ENCODE measurements at regions not wholly inside any gene's neighbourhood (a gene's known extent, or its start where the extent isn't known, plus 50 kb on each side); places are given as distances from the start of the nearest gene placed in this dataset.
"Not testable (repeated sequence)": the region's sequence is repeated elsewhere in the genome, so short reads cannot be mapped to it uniquely, and the experiment has no call there.

- H2AFZ ChIP-seq = no peak overlapping the region
- WGBS, 2 experiments (ENCODE audit: low coverage in 1 of 2, low lambda C conversion rate in 2 of 2, missing lambda C conversion rate in 2 of 2) = 93 to 95% methylated on average over 2 of the region's 2 CpGs
- no peaks in the 10 kb centered on the region for H3K9me2 ChIP-seq (ENCODE audit: insufficient read depth)
- H3K9ac ChIP-seq = no peak overlapping the region
- H4K20me1 ChIP-seq (ENCODE audit: insufficient read depth) = no peaks in the 10 kb centered on the region
- H3K4me3 ChIP-seq = no peak overlapping the region
- H3K36me3 ChIP-seq (ENCODE audit: low read depth) = no peaks in the 10 kb centered on the region
- peak; percentile 3 for DNase-seq
- no peak overlapping the region for H3K4me2 ChIP-seq (ENCODE audit: unreplicated experiment)
- no peaks in the 10 kb centered on the region for H3K4me1 ChIP-seq (ENCODE audit: insufficient read depth)
- no peaks in the 10 kb centered on the region for H3K27me3 ChIP-seq (replicated peaks; ENCODE audit: insufficient read depth)
- H3K79me2 ChIP-seq (ENCODE audit: insufficient read depth) = no peaks in the 10 kb centered on the region
- H3F3A ChIP-seq (ENCODE audit: insufficient read depth) = no peaks in the 10 kb centered on the region
- no peak overlapping the region for H3K27ac ChIP-seq
- no peak for TF ChIP-seq EZH2 (IDR thresholded peaks at IDR 0.05; ENCODE audit: insufficient read depth, poor library complexity, severe bottlenecking)
- TF ChIP-seq EZH2phosphoT487 (IDR thresholded peaks at IDR 0.05; ENCODE audit: insufficient read depth, low read depth) = no peak
- in situ Hi-C loops (cut with MboI) = no loop called here
- H3K9me3 ChIP-seq (ENCODE audit: low read depth) = no peaks in the 10 kb centered on the region
Observed at GRCh38 chr5:100697970-100698369, 162.8 kb downstream of the FAM174A start.

- Histone ChIP-seq H3K9me3 (ENCODE audit: low read depth) (no peaks in the 10 kb centered on the region), H3K27ac (no peak overlapping the region), H3K27me3 (replicated peaks; ENCODE audit: insufficient read depth) (no peaks in the 10 kb centered on the region), H3K4me3 (no peak overlapping the region), H3F3A (ENCODE audit: insufficient read depth) (no peaks in the 10 kb centered on the region), H2AFZ (no peak overlapping the region), H4K20me1 (ENCODE audit: insufficient read depth) (no peaks in the 10 kb centered on the region), H3K79me2 (ENCODE audit: insufficient read depth) (no peaks in the 10 kb centered on the region), H3K9ac (no peak overlapping the region), H3K9me2 (ENCODE audit: insufficient read depth) (no peaks in the 10 kb centered on the region), H3K4me2 (ENCODE audit: unreplicated experiment) (no peak overlapping the region), H3K36me3 (ENCODE audit: low read depth) (no peaks in the 10 kb centered on the region), H3K4me1 (ENCODE audit: insufficient read depth) (no peaks in the 10 kb centered on the region)
- no peak for TF ChIP-seq EZH2phosphoT487 (IDR thresholded peaks at IDR 0.05; ENCODE audit: insufficient read depth, low read depth)
- WGBS, 2 experiments (ENCODE audit: low coverage in 1 of 2, low lambda C conversion rate in 2 of 2, missing lambda C conversion rate in 2 of 2) = 35 to 41% methylated on average over 1 of the region's 1 CpG
- in situ Hi-C loops (cut with MboI) = no loop called here
- peak; percentile 68 for DNase-seq
Observed at GRCh38 chr5:100706776-100707175, 171.6 kb downstream of the FAM174A start.

GRCh38 chr5:100708645-100709171, 173.5 kb downstream of the FAM174A start:
- no peaks in the 10 kb centered on the region for H3K27me3 ChIP-seq (replicated peaks; ENCODE audit: insufficient read depth)
- H3K36me3 ChIP-seq (ENCODE audit: low read depth) = no peaks in the 10 kb centered on the region
- no peaks in the 10 kb centered on the region for H3K4me1 ChIP-seq (ENCODE audit: insufficient read depth)
- no peaks in the 10 kb centered on the region for H3K79me2 ChIP-seq (ENCODE audit: insufficient read depth)
- H2AFZ ChIP-seq = no peak overlapping the region
- H3K9me2 ChIP-seq (ENCODE audit: insufficient read depth) = no peaks in the 10 kb centered on the region
- H3F3A ChIP-seq (ENCODE audit: insufficient read depth) = no peaks in the 10 kb centered on the region
- no peak for DNase-seq
- H3K4me2 ChIP-seq (ENCODE audit: unreplicated experiment) = no peak overlapping the region
- H3K9ac ChIP-seq = no peak overlapping the region
- H3K4me3 ChIP-seq = no peak overlapping the region
- H3K27ac ChIP-seq = no peak overlapping the region
- WGBS, 2 experiments (ENCODE audit: low coverage in 1 of 2, low lambda C conversion rate in 2 of 2, missing lambda C conversion rate in 2 of 2) = 0% methylated on average over 1 of the region's 1 CpG
- H3K9me3 ChIP-seq (ENCODE audit: low read depth) = no peaks in the 10 kb centered on the region
- in situ Hi-C loops (cut with MboI) = no loop called here
- no peaks in the 10 kb centered on the region for H4K20me1 ChIP-seq (ENCODE audit: insufficient read depth)
- TF ChIP-seq EZH2phosphoT487 (IDR thresholded peaks at IDR 0.05; ENCODE audit: insufficient read depth, low read depth) (no peak), EZH2 (IDR thresholded peaks at IDR 0.05; ENCODE audit: insufficient read depth, poor library complexity, severe bottlenecking) (no peak)

GRCh38 chr5:100709771-100710170, 174.6 kb downstream of the FAM174A start:
- H3F3A ChIP-seq (ENCODE audit: insufficient read depth) = no peaks in the 10 kb centered on the region
- no peak for DNase-seq
- no peaks in the 10 kb centered on the region for H3K9me3 ChIP-seq (ENCODE audit: low read depth)
- in situ Hi-C loops (cut with MboI) = no loop called here
- 4 to 7% methylated on average over 1 of the region's 1 CpG for WGBS, 2 experiments (ENCODE audit: low coverage in 1 of 2, low lambda C conversion rate in 2 of 2, missing lambda C conversion rate in 2 of 2)
- H2AFZ ChIP-seq = no peak overlapping the region
- H3K9me2 ChIP-seq (ENCODE audit: insufficient read depth) = no peaks in the 10 kb centered on the region
- no peaks in the 10 kb centered on the region for H4K20me1 ChIP-seq (ENCODE audit: insufficient read depth)
- no peak overlapping the region for H3K4me3 ChIP-seq
- no peak overlapping the region for H3K9ac ChIP-seq
- no peaks in the 10 kb centered on the region for H3K79me2 ChIP-seq (ENCODE audit: insufficient read depth)
- no peaks in the 10 kb centered on the region for H3K4me1 ChIP-seq (ENCODE audit: insufficient read depth)
- H3K4me2 ChIP-seq (ENCODE audit: unreplicated experiment) = no peak overlapping the region
- no peak overlapping the region for H3K27ac ChIP-seq
- no peaks in the 10 kb centered on the region for H3K27me3 ChIP-seq (replicated peaks; ENCODE audit: insufficient read depth)
- TF ChIP-seq EZH2 (IDR thresholded peaks at IDR 0.05; ENCODE audit: insufficient read depth, poor library complexity, severe bottlenecking) (no peak), EZH2phosphoT487 (IDR thresholded peaks at IDR 0.05; ENCODE audit: insufficient read depth, low read depth) (no peak)
- H3K36me3 ChIP-seq (ENCODE audit: low read depth) = no peaks in the 10 kb centered on the region

GRCh38 chr5:100714780-100715179, 179.6 kb downstream of the FAM174A start:
- H3K4me2 ChIP-seq (ENCODE audit: unreplicated experiment); H3K27me3 ChIP-seq (replicated peaks; ENCODE audit: insufficient read depth); H3K9me2 ChIP-seq (ENCODE audit: insufficient read depth); H3K79me2 ChIP-seq (ENCODE audit: insufficient read depth); H3K36me3 ChIP-seq (ENCODE audit: low read depth); H3K27ac ChIP-seq; H3K4me1 ChIP-seq (ENCODE audit: insufficient read depth); H3K4me3 ChIP-seq; H3K9me3 ChIP-seq (ENCODE audit: low read depth); DNase-seq; H2AFZ ChIP-seq; in situ Hi-C loops (cut with MboI); H3F3A ChIP-seq (ENCODE audit: insufficient read depth); H3K9ac ChIP-seq; H4K20me1 ChIP-seq (ENCODE audit: insufficient read depth): not testable (repeated sequence)
- 2 to 4% methylated on average over 2 of the region's 2 CpGs for WGBS, 2 experiments (ENCODE audit: low coverage in 1 of 2, low lambda C conversion rate in 2 of 2, missing lambda C conversion rate in 2 of 2)

Measured in GM23248 (cell line).